Spleen (tissue), 11 donors: ENCODE measurements at regions not wholly inside any gene's neighbourhood (a gene's known extent, or its start where the extent isn't known, plus 50 kb on each side); places are given as distances from the start of the nearest gene placed in this dataset.
A peak's percentile ranks its signal among the peaks of the same experiment; 100 is the strongest.

ENCODE experiments used
- DNase-seq: peaks from one replicate; pipeline ENCODE4 v3.0.0-alpha.2; 2020
- H3K27ac ChIP-seq, 8 donors: fragments of 200-600 bp; sonication (generic) in 7 of 8; 1 replicate in 4 of 8; 2 replicates in 4 of 8; pipeline versions ENCODE4 v1.5.0 to v1.8.0; 2016 to 2021; ENCODE audit warnings: inconsistent platforms in 4 of 8, mild to moderate bottlenecking in 4 of 8, moderate library complexity in 1 of 8
- H3K27me3 ChIP-seq, 7 donors: fragments of 200-600 bp; sonication (generic) in 6 of 7; replicated peaks in 1 of 7; 1 replicate in 4 of 7; 2 replicates in 3 of 7; pipeline versions ENCODE4 v1.5.0 to v1.8.0; 2016 to 2021; ENCODE audit warnings: inconsistent platforms in 3 of 7, mild to moderate bottlenecking in 1 of 7
- H3K36me3 ChIP-seq, 6 donors: fragments of 200-600 bp; sonication (generic) in 5 of 6; 1 replicate in 4 of 6; 2 replicates in 2 of 6; pipeline versions ENCODE4 v1.5.0 to v1.8.0; 2016 to 2021; ENCODE audit warnings: inconsistent platforms in 2 of 6
- H3K4me1 ChIP-seq, 6 donors: fragments of 200-600 bp; sonication (generic) in 5 of 6; 1 replicate in 3 of 6; 2 replicates in 3 of 6; pipeline versions ENCODE4 v1.5.0 to v1.8.0; 2016 to 2021; ENCODE audit warnings: inconsistent platforms in 3 of 6
- H3K4me3 ChIP-seq, 8 donors: fragments of 200-600 bp; sonication (generic) in 7 of 8; 1 replicate in 4 of 8; 2 replicates in 4 of 8; pipeline versions ENCODE4 v1.5.0 to v1.8.0; 2016 to 2021; ENCODE audit warnings: inconsistent platforms in 4 of 8, mild to moderate bottlenecking in 4 of 8, moderate library complexity in 2 of 8
- H3K9me3 ChIP-seq, 8 donors: fragments of 200-600 bp; sonication (generic) in 7 of 8; 1 replicate in 4 of 8; 2 replicates in 4 of 8; pipeline versions ENCODE4 v1.5.0 to v1.8.0; 2016 to 2021; ENCODE audit warnings: inconsistent platforms in 4 of 8
- POLR2A ChIP-seq, 3 donors: fragments of 450-650 bp; IDR thresholded peaks; one replicate each; pipeline ENCODE4 v1.5.1; 2017; ENCODE audit warnings: antibody characterized with exemption in 3 of 3, mild to moderate bottlenecking in 1 of 3
- POLR2AphosphoS5 ChIP-seq, 3 donors: sonication (generic); formaldehyde crosslinking; IDR thresholded peaks; one replicate each; pipeline ENCODE4 v1.5.1; 2017; ENCODE audit warnings: antibody characterized with exemption in 3 of 3
- WGBS, 5 donors: extraction: QIAGEN DNeasy Blood & Tissue Kit in 3 of 5; methylation state at CpG; one replicate each; pipeline versions ENCODE4 v1.1.5 to v1.1.7; 2013 to 2018; 5-methylcytosine and 5-hydroxymethylcytosine counted together
- intact Hi-C: fragments of 100-400 bp; cut with DNase I; formaldehyde crosslinking; loops from one replicate; pipeline ENCODE4 v1.15.0; 2023; ENCODE audit warnings: low total_unique reads
- TF ChIP-seq, protein P1 (sequence below), 11 experiments: fragments of 200-600 bp in 7 of 11; fragments of 450-650 bp in 4 of 11; sonication (generic) in 4 of 11; IDR thresholded peaks in 8 of 11; conservative IDR thresholded peaks in 3 of 11; 1 replicate in 7 of 11; 2 replicates in 4 of 11; pipeline versions ENCODE4 v1.4.0 to v1.8.0; 2016 to 2021; ENCODE audit warnings: antibody characterized with exemption in 11 of 11, inconsistent platforms in 4 of 11, mild to moderate bottlenecking in 1 of 11
- donor health status: healthy with polysubstance abuse.
- donor health status: DM: no; HTN: no; CAD: no; lungs with moderate emphysema.
- donor health status: DM: no; HTN: no; CAD: no.
- donor health status: Bipolar disorder and iron deficiency.
- donor health status: healthy.
- donor health status: DM: no; HTN: no; CAD: no.
- donor health status: DM: yes; HTN: yes; CAD: no.

DNA sequence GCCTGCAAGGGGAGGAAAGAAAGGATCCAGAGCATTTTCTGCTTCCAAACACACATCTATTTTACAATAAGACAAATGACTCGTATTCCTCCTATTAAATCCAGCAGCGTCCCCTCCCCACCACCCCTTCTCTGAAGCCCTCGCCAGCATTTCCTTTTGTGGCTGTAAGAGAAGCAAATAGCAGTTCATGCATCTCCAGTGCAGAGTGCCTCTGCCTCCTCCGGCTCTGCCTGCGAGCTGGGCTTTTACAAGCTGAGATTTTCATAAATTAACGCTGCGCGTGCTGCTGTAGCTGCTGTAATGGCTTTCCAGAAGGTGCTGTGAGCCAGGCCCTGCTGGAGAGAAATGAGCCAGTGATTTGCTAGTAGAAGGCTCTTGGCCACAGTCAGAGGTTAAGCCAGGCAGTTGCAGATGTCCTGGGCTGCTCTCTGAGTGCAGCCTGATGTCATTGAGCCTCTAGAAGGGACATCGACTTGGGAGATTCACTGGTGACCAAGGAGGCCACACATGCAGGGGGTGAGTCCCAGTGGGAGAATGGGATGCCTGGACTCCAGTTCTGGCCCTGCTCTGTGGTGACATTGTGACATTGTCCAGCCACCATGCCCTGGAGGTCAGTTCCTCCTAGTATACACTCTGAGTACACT is 134.5 kb upstream of the NAV2 start:
- Histone ChIP-seq H3K36me3 (no peaks in the 10 kb centered on the region), H3K27me3 (no peaks in the 10 kb centered on the region), H3K9me3 (no peaks in the 10 kb centered on the region), H3K27ac (peak overlapping the region in 7 of 8 donors; percentile 41 to 75 (median 67)), H3K4me3 (no peak overlapping the region), H3K4me1 (peaks cover 6 to 25% (median 20%) of the 10 kb centered on the region in 6 donors)
- no peak for DNase-seq
- intact Hi-C loops = no loop called here
- WGBS, 5 donors = 19 to 47% (median 25%) methylated on average over 9 of the region's 9 CpGs
- TF ChIP-seq, protein P1, sequence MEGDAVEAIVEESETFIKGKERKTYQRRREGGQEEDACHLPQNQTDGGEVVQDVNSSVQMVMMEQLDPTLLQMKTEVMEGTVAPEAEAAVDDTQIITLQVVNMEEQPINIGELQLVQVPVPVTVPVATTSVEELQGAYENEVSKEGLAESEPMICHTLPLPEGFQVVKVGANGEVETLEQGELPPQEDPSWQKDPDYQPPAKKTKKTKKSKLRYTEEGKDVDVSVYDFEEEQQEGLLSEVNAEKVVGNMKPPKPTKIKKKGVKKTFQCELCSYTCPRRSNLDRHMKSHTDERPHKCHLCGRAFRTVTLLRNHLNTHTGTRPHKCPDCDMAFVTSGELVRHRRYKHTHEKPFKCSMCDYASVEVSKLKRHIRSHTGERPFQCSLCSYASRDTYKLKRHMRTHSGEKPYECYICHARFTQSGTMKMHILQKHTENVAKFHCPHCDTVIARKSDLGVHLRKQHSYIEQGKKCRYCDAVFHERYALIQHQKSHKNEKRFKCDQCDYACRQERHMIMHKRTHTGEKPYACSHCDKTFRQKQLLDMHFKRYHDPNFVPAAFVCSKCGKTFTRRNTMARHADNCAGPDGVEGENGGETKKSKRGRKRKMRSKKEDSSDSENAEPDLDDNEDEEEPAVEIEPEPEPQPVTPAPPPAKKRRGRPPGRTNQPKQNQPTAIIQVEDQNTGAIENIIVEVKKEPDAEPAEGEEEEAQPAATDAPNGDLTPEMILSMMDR (IDR thresholded peaks at IDR 0.05 in 8 of 11, conservative IDR thresholded peaks at IDR 0.05 in 3 of 11) = no peak
- TF ChIP-seq POLR2AphosphoS5 (IDR thresholded peaks at IDR 0.05) (no peak), POLR2A (IDR thresholded peaks at IDR 0.05) (no peak)

DNA sequence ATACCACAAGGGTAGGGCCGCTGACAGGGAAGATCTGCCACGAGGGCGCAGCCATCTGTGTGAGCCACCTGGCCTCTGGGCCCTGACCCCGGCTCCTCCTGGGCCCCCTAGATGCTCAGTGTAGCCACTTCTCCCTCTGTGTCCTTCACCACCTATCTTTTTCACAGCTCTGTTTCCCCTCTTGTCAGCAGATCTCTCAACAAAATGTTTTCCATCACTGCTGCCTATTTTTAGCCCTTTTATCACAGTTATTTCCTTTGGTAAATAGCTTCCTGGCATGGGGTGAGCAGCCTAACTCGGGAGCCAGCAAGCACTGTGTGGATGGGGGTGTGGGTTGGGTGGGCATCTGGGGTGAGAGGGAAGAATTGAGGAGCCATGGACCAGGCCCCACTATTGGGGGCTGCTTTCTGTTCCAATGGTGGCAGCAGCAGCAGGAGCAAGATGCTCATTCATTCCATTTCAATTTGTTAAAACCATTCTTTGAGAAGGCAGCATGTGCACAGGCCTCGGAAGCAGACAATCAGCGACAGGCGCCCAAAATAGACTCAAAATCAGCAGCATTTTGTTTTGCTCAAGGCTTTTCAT is 135.2 kb upstream of the NAV2 start:
- peak overlapping the region in 7 of 8 donors; percentile 52 to 75 (median 67) for H3K27ac ChIP-seq
- no peaks in the 10 kb centered on the region for H3K9me3 ChIP-seq
- intact Hi-C loops = no loop called here
- no peaks in the 10 kb centered on the region for H3K36me3 ChIP-seq
- DNase-seq = no peak
- TF ChIP-seq, protein P1 (IDR thresholded peaks at IDR 0.05 in 8 of 11, conservative IDR thresholded peaks at IDR 0.05 in 3 of 11) = no peak
- peak; percentile 17 to 26 (median 26) for TF ChIP-seq POLR2AphosphoS5 (IDR thresholded peaks at IDR 0.05)
- TF ChIP-seq POLR2A (IDR thresholded peaks at IDR 0.05) = no peak
- no peak overlapping the region for H3K4me3 ChIP-seq
- H3K4me1 ChIP-seq = peaks cover 6 to 25% (median 20%) of the 10 kb centered on the region in 6 donors
- WGBS, 5 donors = 20 to 36% (median 24%) methylated on average over 8 of the region's 8 CpGs
- H3K27me3 ChIP-seq = peaks cover 0 to under 1% (median 0%) of the 10 kb centered on the region in 7 donors

DNA sequence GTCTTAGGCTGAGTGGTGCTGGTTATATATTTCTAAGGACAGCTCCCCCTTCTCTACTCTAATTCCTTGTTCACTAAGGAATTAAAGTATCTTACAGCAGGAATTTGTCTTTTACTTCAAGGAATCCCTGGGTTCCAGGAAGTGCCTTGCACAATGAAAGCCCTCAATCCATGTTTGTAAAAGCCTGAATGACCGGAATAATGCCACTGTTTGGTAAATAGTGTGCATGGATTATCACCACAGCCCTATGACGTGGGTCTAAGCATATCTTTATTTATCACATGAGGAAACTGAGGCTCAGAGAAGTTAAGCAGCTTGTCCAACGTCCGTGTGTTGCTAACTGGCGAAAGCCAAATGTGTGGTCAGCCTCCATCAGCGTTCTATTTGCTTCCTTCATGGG is 135.7 kb upstream of the NAV2 start:
- H3K4me3 ChIP-seq = no peak overlapping the region
- TF ChIP-seq POLR2A (IDR thresholded peaks at IDR 0.05) (no peak), POLR2AphosphoS5 (IDR thresholded peaks at IDR 0.05) (no peak)
- TF ChIP-seq, protein P1 (IDR thresholded peaks at IDR 0.05 in 8 of 11, conservative IDR thresholded peaks at IDR 0.05 in 3 of 11) = no peak
- no peak for DNase-seq
- H3K36me3 ChIP-seq = no peaks in the 10 kb centered on the region
- H3K4me1 ChIP-seq = peaks cover 6 to 25% (median 20%) of the 10 kb centered on the region in 6 donors
- 60 to 81% (median 71%) methylated on average over 6 of the region's 6 CpGs for WGBS, 5 donors
- H3K27ac ChIP-seq = peak overlapping the region in 7 of 8 donors; percentile 52 to 75 (median 67)
- intact Hi-C loops = no loop called here
- H3K9me3 ChIP-seq = no peaks in the 10 kb centered on the region
- peaks cover 0 to 6% (median 0%) of the 10 kb centered on the region in 7 donors for H3K27me3 ChIP-seq

DNA sequence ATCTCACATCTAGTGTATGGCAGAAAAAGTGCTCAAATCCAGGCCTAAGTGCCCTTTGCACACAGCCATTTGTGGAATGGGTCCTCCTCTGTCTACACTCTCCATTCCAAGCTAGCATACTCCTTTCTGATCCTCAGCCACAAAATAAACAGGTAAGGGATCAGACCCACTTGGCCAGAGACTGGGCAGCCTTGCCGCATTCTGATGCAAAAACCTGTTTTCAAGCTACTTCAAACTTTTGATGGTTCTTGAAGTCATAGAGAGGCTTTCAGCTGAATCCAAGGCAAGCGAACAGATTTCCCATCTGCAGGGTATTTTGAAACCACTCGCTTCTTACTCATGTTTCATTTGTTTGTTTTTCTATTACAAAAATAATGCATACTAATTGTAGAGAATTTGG is 136.6 kb upstream of the NAV2 start:
- intact Hi-C loops = no loop called here
- Histone ChIP-seq H3K4me3 (no peak overlapping the region), H3K27ac (no peak overlapping the region), H3K36me3 (no peaks in the 10 kb centered on the region), H3K9me3 (no peaks in the 10 kb centered on the region), H3K27me3 (peaks cover 0 to 7% (median 0%) of the 10 kb centered on the region in 7 donors), H3K4me1 (peaks cover 6 to 25% (median 20%) of the 10 kb centered on the region in 6 donors)
- no peak for DNase-seq
- TF ChIP-seq POLR2AphosphoS5 (IDR thresholded peaks at IDR 0.05) (no peak), POLR2A (IDR thresholded peaks at IDR 0.05) (no peak)
- TF ChIP-seq, protein P1 (IDR thresholded peaks at IDR 0.05 in 8 of 11, conservative IDR thresholded peaks at IDR 0.05 in 3 of 11) = no peak
- WGBS, 5 donors = 91 to 97% (median 93%) methylated on average over 3 of the region's 3 CpGs
